Osteoblast (primary cell): ENCODE measurements at regions not wholly inside any gene's neighbourhood (a gene's known extent, or its start where the extent isn't known, plus 50 kb on each side); places are given as distances from the start of the nearest gene placed in this dataset.

Experiments
- DNase-seq: peaks from one replicate; pipeline ENCODE4 v3.0.0; 2011; ENCODE audit warnings: low spot score, mixed read lengths; ENCODE audit not compliant: insufficient read length; ENCODE audit errors: missing footprints
- H2AFZ ChIP-seq: 2 replicates; pipeline ENCODE4 v1.6.0; 2011; ENCODE audit warnings: mild to moderate bottlenecking, low read length
- H3K27ac ChIP-seq: 2 replicates; pipeline ENCODE4 v1.5.1; 2011; ENCODE audit warnings: mild to moderate bottlenecking, low read depth, low read length, moderate library complexity
- H3K27me3 ChIP-seq: 2 replicates; pipeline ENCODE4 v1.6.0; 2012; ENCODE audit warnings: mild to moderate bottlenecking, control low read depth, inconsistent platforms, low read length, moderate library complexity; ENCODE audit not compliant: insufficient read depth
- H3K36me3 ChIP-seq: 2 replicates; pipeline ENCODE4 v1.5.1; 2011; ENCODE audit warnings: mild to moderate bottlenecking, low read length, control low read depth, moderate library complexity; ENCODE audit not compliant: insufficient read depth
- H3K4me1 ChIP-seq: 2 replicates; pipeline ENCODE4 v1.5.1; 2011; ENCODE audit warnings: mild to moderate bottlenecking, low read length, control low read depth, moderate library complexity; ENCODE audit not compliant: insufficient read depth
- H3K4me2 ChIP-seq: 2 replicates; pipeline ENCODE4 v1.6.0; 2011; ENCODE audit warnings: mild to moderate bottlenecking, low read length; ENCODE audit not compliant: insufficient read depth
- H3K4me3 ChIP-seq: fragments of 200-600 bp; sonication (generic); 3 replicates; pipeline ENCODE4 v1.5.1; 2012; ENCODE audit warnings: mild to moderate bottlenecking, low read length, inconsistent platforms; ENCODE audit not compliant: insufficient read depth
- H3K79me2 ChIP-seq: 2 replicates; pipeline ENCODE4 v1.6.0; 2012; ENCODE audit warnings: mild to moderate bottlenecking, low read length, control low read depth, inconsistent platforms; ENCODE audit not compliant: insufficient read depth
- H3K9me3 ChIP-seq: 2 replicates; pipeline ENCODE4 v1.5.1; 2011; ENCODE audit warnings: low read depth, low read length, control low read depth
- H4K20me1 ChIP-seq: 2 replicates; pipeline ENCODE4 v1.6.0; 2012; ENCODE audit warnings: mild to moderate bottlenecking, low read length, control low read depth; ENCODE audit not compliant: insufficient read depth
- TF ChIP-seq, protein P1 (sequence below): IDR thresholded peaks from 2 replicates; pipeline ENCODE4 v1.5.1; 2011; ENCODE audit warnings: mild to moderate bottlenecking, low read depth, low read length, moderate library complexity; ENCODE audit errors: extremely low read depth

DNA sequence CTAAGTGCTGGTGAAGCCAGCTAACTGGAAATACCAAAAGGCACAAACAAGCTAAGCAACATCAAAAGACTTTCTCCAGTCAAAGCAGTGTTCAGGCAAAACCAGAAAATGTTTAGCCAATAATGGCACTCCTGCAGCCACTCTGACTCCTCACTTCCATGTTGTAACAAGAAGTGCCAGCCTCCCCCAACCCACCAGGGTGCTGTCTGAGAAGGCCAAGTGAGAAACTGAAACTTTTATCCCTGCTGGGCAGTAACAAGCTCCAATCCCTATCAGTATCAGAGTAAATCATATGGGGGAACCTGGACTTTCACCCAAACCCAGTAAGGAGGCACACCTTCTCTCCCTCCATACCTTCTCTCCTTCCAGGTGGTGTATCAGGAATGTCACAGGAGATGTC is 414.8 kb upstream of the NMUR2 start:
- H3K27me3 ChIP-seq = no peaks in the 10 kb centered on the region
- H3K27ac ChIP-seq = no peak overlapping the region
- DNase-seq = no peak
- no peak overlapping the region for H3K4me3 ChIP-seq
- H3K9me3 ChIP-seq = no peaks in the 10 kb centered on the region
- H3K4me1 ChIP-seq = no peaks in the 10 kb centered on the region
- no peaks in the 10 kb centered on the region for H3K36me3 ChIP-seq
- H2AFZ ChIP-seq = no peak overlapping the region
- no peaks in the 10 kb centered on the region for H4K20me1 ChIP-seq
- TF ChIP-seq, protein P1, sequence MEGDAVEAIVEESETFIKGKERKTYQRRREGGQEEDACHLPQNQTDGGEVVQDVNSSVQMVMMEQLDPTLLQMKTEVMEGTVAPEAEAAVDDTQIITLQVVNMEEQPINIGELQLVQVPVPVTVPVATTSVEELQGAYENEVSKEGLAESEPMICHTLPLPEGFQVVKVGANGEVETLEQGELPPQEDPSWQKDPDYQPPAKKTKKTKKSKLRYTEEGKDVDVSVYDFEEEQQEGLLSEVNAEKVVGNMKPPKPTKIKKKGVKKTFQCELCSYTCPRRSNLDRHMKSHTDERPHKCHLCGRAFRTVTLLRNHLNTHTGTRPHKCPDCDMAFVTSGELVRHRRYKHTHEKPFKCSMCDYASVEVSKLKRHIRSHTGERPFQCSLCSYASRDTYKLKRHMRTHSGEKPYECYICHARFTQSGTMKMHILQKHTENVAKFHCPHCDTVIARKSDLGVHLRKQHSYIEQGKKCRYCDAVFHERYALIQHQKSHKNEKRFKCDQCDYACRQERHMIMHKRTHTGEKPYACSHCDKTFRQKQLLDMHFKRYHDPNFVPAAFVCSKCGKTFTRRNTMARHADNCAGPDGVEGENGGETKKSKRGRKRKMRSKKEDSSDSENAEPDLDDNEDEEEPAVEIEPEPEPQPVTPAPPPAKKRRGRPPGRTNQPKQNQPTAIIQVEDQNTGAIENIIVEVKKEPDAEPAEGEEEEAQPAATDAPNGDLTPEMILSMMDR = no peak
- H3K4me2 ChIP-seq = no peak overlapping the region
- no peaks in the 10 kb centered on the region for H3K79me2 ChIP-seq

DNA sequence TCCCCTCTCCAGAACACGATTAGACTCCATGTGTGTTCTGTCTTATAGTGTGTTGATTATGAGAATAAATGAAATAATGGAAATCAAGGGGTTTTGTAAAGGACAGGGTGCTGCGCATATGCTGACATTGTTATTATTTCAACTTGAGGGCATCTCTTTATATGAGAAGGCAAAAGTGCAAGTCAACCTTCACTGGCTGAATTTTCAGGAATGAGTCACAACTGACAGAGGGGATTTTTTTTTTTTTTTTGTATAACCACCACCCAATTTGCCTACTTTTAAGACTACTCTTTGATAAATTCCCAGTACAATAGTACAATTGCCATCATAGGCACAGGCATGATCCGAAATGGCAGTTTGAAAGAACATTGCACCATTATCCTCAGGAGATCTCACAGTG is 419.2 kb upstream of the NMUR2 start:
- Histone ChIP-seq H3K4me2 (no peak overlapping the region), H3K4me1 (no peaks in the 10 kb centered on the region), H3K79me2 (no peaks in the 10 kb centered on the region), H3K9me3 (peaks cover 3% of the 10 kb centered on the region), H4K20me1 (no peaks in the 10 kb centered on the region), H2AFZ (no peak overlapping the region), H3K4me3 (no peak overlapping the region), H3K27ac (no peak overlapping the region), H3K27me3 (no peaks in the 10 kb centered on the region), H3K36me3 (no peaks in the 10 kb centered on the region)
- TF ChIP-seq, protein P1 = no peak
- DNase-seq = no peak

GRCh38 chr5:152838241-152838786 is 433.2 kb upstream of the NMUR2 start:
- no peak overlapping the region for H2AFZ ChIP-seq
- no peak for DNase-seq
- TF ChIP-seq, protein P1 = no peak
- H3K27ac ChIP-seq = no peak overlapping the region
- H3K4me1 ChIP-seq = no peaks in the 10 kb centered on the region
- no peak overlapping the region for H3K4me3 ChIP-seq
- H3K9me3 ChIP-seq = no peaks in the 10 kb centered on the region
- H4K20me1 ChIP-seq = no peaks in the 10 kb centered on the region
- no peak overlapping the region for H3K4me2 ChIP-seq
- H3K36me3 ChIP-seq = no peaks in the 10 kb centered on the region
- no peaks in the 10 kb centered on the region for H3K27me3 ChIP-seq
- no peaks in the 10 kb centered on the region for H3K79me2 ChIP-seq

DNA sequence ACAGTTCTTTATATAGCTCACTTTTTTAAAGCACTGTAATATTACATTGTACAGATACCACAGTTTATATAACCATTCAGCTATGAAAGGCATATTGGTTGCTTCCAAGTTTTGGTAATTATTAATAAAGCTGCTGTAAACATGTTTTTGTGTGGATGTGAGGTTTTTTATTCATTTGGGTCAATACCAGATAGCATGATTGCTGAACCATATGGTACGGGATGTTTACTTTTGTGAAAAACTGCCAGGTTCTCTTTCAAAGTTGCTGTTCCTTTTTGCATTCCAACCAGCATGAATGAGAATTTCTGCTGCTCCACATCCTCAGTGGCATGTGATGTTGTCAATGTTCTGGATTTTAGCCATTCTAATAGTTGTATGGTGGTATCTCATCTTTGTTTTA is 439.6 kb upstream of the NMUR2 start:
- Histone ChIP-seq H3K9me3 (no peaks in the 10 kb centered on the region), H3K27me3 (no peaks in the 10 kb centered on the region), H3K27ac (no peak overlapping the region), H3K4me2 (no peak overlapping the region), H3K4me3 (no peak overlapping the region), H3K4me1 (no peaks in the 10 kb centered on the region), H3K36me3 (no peaks in the 10 kb centered on the region), H4K20me1 (no peaks in the 10 kb centered on the region), H2AFZ (no peak overlapping the region), H3K79me2 (no peaks in the 10 kb centered on the region)
- DNase-seq = no peak
- TF ChIP-seq, protein P1 = no peak
